PC-3 (cell line): ENCODE measurements at regions not wholly inside any gene's neighbourhood (a gene's known extent, or its start where the extent isn't known, plus 50 kb on each side); places are given as distances from the start of the nearest gene placed in this dataset.

Source experiments
- ATAC-seq: fragments of 200-7000 bp; cut with Tn5 transposase; 2 replicates; pipeline ENCODE4 v1.9.1; 2020; ENCODE audit warnings: mild to moderate bottlenecking, moderate library complexity
- BruUV-seq: library from RNA; stranded (reverse); fragments of 400-500 nt; replicated peaks from 2 replicates; lab custom pipeline; 2021; lab: Mats Ljungman, UMichigan
- CTCF ChIA-PET: fragments of 300-600 bp; sonication (Branson Sonifier 250); formaldehyde crosslinking; loops from one replicate; lab custom pipeline; 2022; ENCODE audit warnings: antibody characterized with exemption; lab: Charles Lee
- POLR2A ChIA-PET: fragments of 300-600 bp; sonication (Branson Sonifier 250); formaldehyde crosslinking; loops from one replicate; lab custom pipeline; 2022; ENCODE audit warnings: antibody characterized with exemption; ENCODE audit not compliant: unreplicated experiment; lab: Charles Lee
- DNase-seq: peaks from one replicate; pipeline ENCODE4 v3.0.0-alpha.2; 2015
- H2AFZ ChIP-seq: fragments of 300-600 bp; sonication (generic); 2 replicates; pipeline ENCODE4 v1.6.0; 2016; ENCODE audit warnings: antibody characterized with exemption, low read length
- H3F3A ChIP-seq: fragments of 300-600 bp; sonication (generic); one replicate; pipeline ENCODE4 v1.6.0; 2017; ENCODE audit warnings: antibody characterized with exemption, low read length, control low read depth, mild to moderate bottlenecking; ENCODE audit not compliant: unreplicated experiment
- H3K27ac ChIP-seq: fragments of 300-600 bp; sonication (generic); 2 replicates; pipeline ENCODE4 v1.5.1; 2016; ENCODE audit warnings: mild to moderate bottlenecking, low read length
- H3K27me3 ChIP-seq: fragments of 300-600 bp; sonication (generic); 2 replicates; pipeline ENCODE4 v1.6.1; 2016; ENCODE audit warnings: low read length, mixed read lengths
- H3K36me3 ChIP-seq: fragments of 300-600 bp; sonication (generic); 2 replicates; pipeline ENCODE4 v1.6.1; 2016; ENCODE audit warnings: low read depth, mixed run types, low read length, mixed read lengths
- H3K4me1 ChIP-seq: fragments of 300-600 bp; sonication (generic); 2 replicates; pipeline ENCODE4 v1.5.1; 2016; ENCODE audit warnings: low read length; ENCODE audit not compliant: insufficient read depth
- H3K4me2 ChIP-seq: fragments of 300-600 bp; sonication (generic); 2 replicates; pipeline ENCODE4 v1.6.0; 2016; ENCODE audit warnings: low read length
- H3K4me3 ChIP-seq: fragments of 300-600 bp; sonication (generic); 2 replicates; pipeline ENCODE4 v1.5.1; 2016; ENCODE audit warnings: mild to moderate bottlenecking, low read length, mixed read lengths
- H3K79me2 ChIP-seq: fragments of 300-600 bp; sonication (generic); 2 replicates; pipeline ENCODE4 v1.6.1; 2017; ENCODE audit warnings: low read length, mixed read lengths
- H3K9ac ChIP-seq: fragments of 300-600 bp; sonication (generic); 2 replicates; pipeline ENCODE4 v1.6.0; 2016; ENCODE audit warnings: mild to moderate bottlenecking, low read length
- H3K9me2 ChIP-seq: fragments of 300-600 bp; sonication (generic); replicated peaks from 2 replicates; pipeline ENCODE4 v1.6.1; 2016; ENCODE audit warnings: mixed run types, low read length, mixed read lengths
- H3K9me3 ChIP-seq: fragments of 300-600 bp; sonication (generic); 2 replicates; pipeline ENCODE4 v1.6.1; 2016; ENCODE audit warnings: low read length, mixed read lengths
- H4K20me1 ChIP-seq: fragments of 300-600 bp; sonication (generic); 2 replicates; pipeline ENCODE4 v1.6.1; 2016; ENCODE audit warnings: low read length, mixed read lengths
- CTCF ChIP-seq: fragments of 300-600 bp; sonication (generic); conservative IDR thresholded peaks from 2 replicates; pipeline ENCODE4 v1.5.1; 2017; ENCODE audit warnings: antibody characterized with exemption, low read depth, mild to moderate bottlenecking, low read length
- EZH2 ChIP-seq: fragments of 300-600 bp; sonication (generic); IDR thresholded peaks from one replicate; pipeline ENCODE4 v1.6.1; 2017; ENCODE audit warnings: antibody characterized with exemption, mild to moderate bottlenecking, low read length; ENCODE audit not compliant: unreplicated experiment
- EZH2phosphoT487 ChIP-seq: fragments of 300-600 bp; sonication (generic); IDR thresholded peaks from 2 replicates; pipeline ENCODE4 v1.6.1; 2018; ENCODE audit warnings: mild to moderate bottlenecking, antibody characterized with exemption, low read length, borderline replicate concordance
- intact Hi-C: fragments of 100-400 bp; cut with micrococcal nuclease; formaldehyde crosslinking; loops from 2 replicates; pipeline ENCODE4 v1.9.0; 2023

- no peak for DNase-seq
- Histone ChIP-seq H3F3A (no peaks in the 10 kb centered on the region), H3K79me2 (no peaks in the 10 kb centered on the region), H4K20me1 (no peaks in the 10 kb centered on the region), H3K4me3 (no peak overlapping the region), H3K4me2 (no peak overlapping the region), H3K36me3 (no peaks in the 10 kb centered on the region), H3K9me3 (no peaks in the 10 kb centered on the region), H3K9me2 (no peaks in the 10 kb centered on the region), H3K9ac (no peak overlapping the region), H3K4me1 (no peaks in the 10 kb centered on the region), H3K27me3 (peaks cover 4% of the 10 kb centered on the region; the same call in 1 of the 2 replicates), H2AFZ (no peak overlapping the region), H3K27ac (no peak overlapping the region)
- BruUV-seq: no TSS peak
- no peak for ATAC-seq
- POLR2A ChIA-PET: no interaction called here
- intact Hi-C loops: no loop called here
- CTCF ChIA-PET: no interaction called here
- TF ChIP-seq EZH2: no peak
Measured at GRCh38 chr6:97901531-97901930, 618.5 kb upstream of the MMS22L start.

GRCh38 chr6:97909380-97909779, 626.4 kb upstream of the MMS22L start:
- Histone ChIP-seq H3K4me2 (no peak overlapping the region), H3K36me3 (no peaks in the 10 kb centered on the region), H4K20me1 (no peaks in the 10 kb centered on the region), H3K9ac (no peak overlapping the region), H3K9me3 (no peaks in the 10 kb centered on the region), H2AFZ (no peak overlapping the region), H3K79me2 (no peaks in the 10 kb centered on the region), H3K27ac (no peak overlapping the region), H3K4me3 (no peak overlapping the region), H3K9me2 (no peaks in the 10 kb centered on the region), H3F3A (no peaks in the 10 kb centered on the region), H3K4me1 (no peaks in the 10 kb centered on the region), H3K27me3 (no peaks in the 10 kb centered on the region)
- BruUV-seq: no TSS peak
- TF ChIP-seq EZH2: no peak
- no peak for TF ChIP-seq EZH2phosphoT487
- TF ChIP-seq CTCF: no peak
- CTCF ChIA-PET: no interaction called here
- ATAC-seq (no peak), DNase-seq (no peak)
- intact Hi-C loops: no loop called here
- POLR2A ChIA-PET: no interaction called here

- ChIA-PET CTCF (no interaction called here), POLR2A (no interaction called here)
- no peaks in the 10 kb centered on the region for H4K20me1 ChIP-seq
- H3K27ac ChIP-seq: no peak overlapping the region
- ATAC-seq (no peak), DNase-seq (no peak)
- no peaks in the 10 kb centered on the region for H3K79me2 ChIP-seq
- no peak overlapping the region for H2AFZ ChIP-seq
- H3K9ac ChIP-seq: no peak overlapping the region
- H3K27me3 ChIP-seq: peaks cover 6% of the 10 kb centered on the region; the same call in 1 of the 2 replicates
- TF ChIP-seq EZH2phosphoT487: no peak
- no peak for TF ChIP-seq CTCF
- TF ChIP-seq EZH2: no peak
- no peak overlapping the region for H3K4me2 ChIP-seq
- H3F3A ChIP-seq: no peaks in the 10 kb centered on the region
- no TSS peak for BruUV-seq
- H3K9me2 ChIP-seq: no peaks in the 10 kb centered on the region
- no peaks in the 10 kb centered on the region for H3K9me3 ChIP-seq
- no peak overlapping the region for H3K4me3 ChIP-seq
- H3K4me1 ChIP-seq: no peaks in the 10 kb centered on the region
- intact Hi-C loops: no loop called here
- no peaks in the 10 kb centered on the region for H3K36me3 ChIP-seq
Measured at GRCh38 chr6:97913721-97914120, 630.7 kb upstream of the MMS22L start.
